ENCODE measurements at regions not wholly inside any gene's neighbourhood (a gene's known extent, or its start where the extent isn't known, plus 50 kb on each side); places are given as distances from the start of the nearest gene placed in this dataset.

DNA sequence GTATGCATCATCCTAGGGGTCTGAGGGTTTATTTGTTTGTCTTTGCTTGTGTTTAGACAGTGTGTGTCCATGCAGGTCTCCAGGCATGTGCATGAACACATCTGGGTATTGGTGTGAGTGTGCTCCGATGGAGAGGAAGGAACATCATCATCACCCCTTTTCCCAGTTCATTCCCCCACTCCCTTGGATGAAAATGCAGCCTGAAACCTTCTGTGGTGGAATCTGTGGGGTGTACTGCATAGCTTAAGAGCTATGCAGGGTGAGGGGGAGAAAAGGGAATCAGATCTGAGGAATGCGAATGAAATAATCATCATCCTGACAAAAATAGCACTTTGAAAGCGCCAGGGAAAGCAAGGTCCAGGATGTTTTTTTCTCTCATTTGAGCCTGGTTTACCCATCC is 520.1 kb downstream of the NTRK3 start:
- no peaks in the 10 kb centered on the region for H3K36me3 ChIP-seq (replicated peaks in 1 of 2; ENCODE audit: control insufficient read depth in 2 of 2, insufficient read depth in 2 of 2, low read length in 2 of 2)
- H2BK120ac ChIP-seq (ENCODE audit: low read depth, low read length), result no peak overlapping the region
- no peak overlapping the region for H3K14ac ChIP-seq (ENCODE audit: low read length)
- no peak overlapping the region for H2BK5ac ChIP-seq (ENCODE audit: low read length)
- H3K27ac ChIP-seq (replicated peaks; ENCODE audit: low read length), result no peak overlapping the region
- no peak overlapping the region for H3K4me3 ChIP-seq (ENCODE audit: low read length in 2 of 2)
- H4K91ac ChIP-seq (ENCODE audit: low read depth, low read length, poor library complexity), result no peak overlapping the region
- H3K23ac ChIP-seq (ENCODE audit: low read depth, low read length, poor library complexity), result no peak overlapping the region
- no peak overlapping the region for H2AK5ac ChIP-seq (ENCODE audit: low read depth, low read length)
- no peak overlapping the region for H2BK12ac ChIP-seq (ENCODE audit: low read length)
- H2AFZ ChIP-seq (ENCODE audit: low read length), result no peak overlapping the region
- WGBS, 2 donors (ENCODE audit: extremely low coverage in 2 of 2, insufficient read length in 2 of 2, insufficient replicate concordance in 1 of 2), result no CpG with 5 or more reads among the region's 3 CpGs
- H3K27me3 ChIP-seq (ENCODE audit: control insufficient read depth in 3 of 3, insufficient read depth in 3 of 3, low read depth in 1 of 3, low read length in 3 of 3), result peaks cover 0 to 2% (median 0%) of the 10 kb centered on the region in 3 experiments
- H3K9ac ChIP-seq (ENCODE audit: low read depth, low read length, poor library complexity), result no peak overlapping the region
- H4K8ac ChIP-seq (ENCODE audit: low read depth, low read length), result no peak overlapping the region
- H3K4me1 ChIP-seq (ENCODE audit: control insufficient read depth in 2 of 2, insufficient read depth in 1 of 2, low read depth in 1 of 2, low read length in 2 of 2), result peaks cover 0 to 21% of the 10 kb centered on the region in 2 donors
- H2BK15ac ChIP-seq (ENCODE audit: low read length), result no peak overlapping the region
- no peak overlapping the region for H3K4me2 ChIP-seq (ENCODE audit: insufficient read depth, low read length, poor library complexity, severe bottlenecking)
- H3K9me3 ChIP-seq (replicated peaks in 1 of 2; ENCODE audit: control insufficient read depth in 2 of 2, insufficient read depth in 1 of 2, low read depth in 1 of 2, low read length in 2 of 2), result no peaks in the 10 kb centered on the region
- H3K79me1 ChIP-seq (ENCODE audit: low read depth, low read length), result no peaks in the 10 kb centered on the region
- DNase-seq (ENCODE audit: low spot score), result no peak
- H3K4ac ChIP-seq (ENCODE audit: low read length), result no peak overlapping the region
- H3K18ac ChIP-seq (ENCODE audit: low read length), result no peak overlapping the region

DNA sequence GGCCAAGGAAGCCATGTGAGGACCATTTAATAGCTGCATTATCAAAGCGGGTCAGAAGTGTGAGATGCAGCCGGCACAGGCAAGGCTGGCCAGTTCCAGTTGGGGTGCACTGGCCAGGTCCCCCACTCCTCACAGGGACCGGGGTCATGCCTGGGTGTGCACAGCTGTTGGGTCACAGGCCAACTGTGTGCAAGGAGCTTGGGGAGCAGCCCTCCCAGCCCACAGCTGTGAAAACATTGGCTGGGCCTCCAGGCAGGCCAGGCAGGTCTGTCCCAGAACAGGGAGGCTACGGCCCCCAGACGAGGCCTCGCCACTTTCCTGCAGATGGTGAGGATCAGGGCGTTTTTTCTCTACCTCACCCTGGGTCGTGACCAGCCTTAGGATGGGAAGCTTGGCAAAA is 521.0 kb downstream of the NTRK3 start:
- peaks cover 0 to 21% of the 10 kb centered on the region in 2 donors for H3K4me1 ChIP-seq (ENCODE audit: control insufficient read depth in 2 of 2, insufficient read depth in 1 of 2, low read depth in 1 of 2, low read length in 2 of 2)
- no peak overlapping the region for H3K23ac ChIP-seq (ENCODE audit: low read depth, low read length, poor library complexity)
- H3K36me3 ChIP-seq (replicated peaks in 1 of 2; ENCODE audit: control insufficient read depth in 2 of 2, insufficient read depth in 2 of 2, low read length in 2 of 2), result no peaks in the 10 kb centered on the region
- H2BK5ac ChIP-seq (ENCODE audit: low read length), result no peak overlapping the region
- no peak overlapping the region for H4K91ac ChIP-seq (ENCODE audit: low read depth, low read length, poor library complexity)
- H3K18ac ChIP-seq (ENCODE audit: low read length), result peak overlapping the region; percentile 21
- no peak overlapping the region for H4K8ac ChIP-seq (ENCODE audit: low read depth, low read length)
- H3K4me2 ChIP-seq (ENCODE audit: insufficient read depth, low read length, poor library complexity, severe bottlenecking), result no peak overlapping the region
- H2AK5ac ChIP-seq (ENCODE audit: low read depth, low read length), result no peak overlapping the region
- H3K79me1 ChIP-seq (ENCODE audit: low read depth, low read length), result no peaks in the 10 kb centered on the region
- H2BK120ac ChIP-seq (ENCODE audit: low read depth, low read length), result no peak overlapping the region
- peaks cover 0 to 2% (median 0%) of the 10 kb centered on the region in 3 experiments for H3K27me3 ChIP-seq (ENCODE audit: control insufficient read depth in 3 of 3, insufficient read depth in 3 of 3, low read depth in 1 of 3, low read length in 3 of 3)
- H3K9me3 ChIP-seq (replicated peaks in 1 of 2; ENCODE audit: control insufficient read depth in 2 of 2, insufficient read depth in 1 of 2, low read depth in 1 of 2, low read length in 2 of 2), result no peaks in the 10 kb centered on the region
- no peak overlapping the region for H3K27ac ChIP-seq (replicated peaks; ENCODE audit: low read length)
- no peak overlapping the region for H3K14ac ChIP-seq (ENCODE audit: low read length)
- no peak overlapping the region for H2AFZ ChIP-seq (ENCODE audit: low read length)
- no peak overlapping the region for H2BK15ac ChIP-seq (ENCODE audit: low read length)
- WGBS, 2 donors (ENCODE audit: extremely low coverage in 2 of 2, insufficient read length in 2 of 2, insufficient replicate concordance in 1 of 2), result no CpG with 5 or more reads among the region's 8 CpGs
- DNase-seq (ENCODE audit: low spot score), result no peak
- no peak overlapping the region for H3K4ac ChIP-seq (ENCODE audit: low read length)
- H3K9ac ChIP-seq (ENCODE audit: low read depth, low read length, poor library complexity), result no peak overlapping the region
- no peak overlapping the region for H3K4me3 ChIP-seq (ENCODE audit: low read length in 2 of 2)
- no peak overlapping the region for H2BK12ac ChIP-seq (ENCODE audit: low read length)

DNA sequence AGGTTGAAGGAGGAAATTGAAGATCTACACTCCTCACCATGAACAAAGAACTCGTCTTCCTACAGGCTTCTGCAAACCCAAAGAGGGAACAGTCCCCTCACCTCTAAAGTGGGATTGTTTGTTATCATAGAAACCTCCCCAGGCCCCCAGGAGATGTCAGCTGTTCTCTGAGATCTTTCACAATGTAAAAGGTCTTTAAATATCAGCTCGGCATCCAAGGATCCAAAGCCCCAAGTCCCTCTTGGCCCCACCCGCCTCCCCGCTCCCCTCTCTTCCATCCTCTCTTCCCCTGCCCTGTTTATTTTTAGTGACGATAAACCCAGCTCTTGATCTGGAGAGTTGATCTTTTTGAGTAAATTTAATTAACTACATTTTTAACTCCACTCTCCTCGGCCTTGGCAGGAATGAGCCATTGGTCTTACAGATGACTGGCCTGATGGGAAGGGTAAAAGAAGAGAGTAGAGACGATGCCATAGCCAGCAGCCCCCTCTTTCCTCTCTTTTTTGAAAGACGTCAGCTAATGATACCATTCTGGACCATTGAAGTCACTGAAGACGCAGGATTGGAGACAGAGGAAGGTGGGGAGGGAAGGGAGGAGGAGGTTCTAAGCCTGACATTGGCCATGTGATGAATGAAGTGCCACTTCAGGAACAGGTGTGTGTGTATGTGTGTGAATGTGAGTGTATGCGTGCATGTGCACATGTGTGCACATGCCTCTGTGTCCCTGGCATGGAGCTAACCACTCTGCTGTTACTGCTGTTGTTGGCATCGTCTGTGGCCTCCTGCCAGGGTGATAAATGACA is 521.8 kb downstream of the NTRK3 start:
- Histone ChIP-seq H3K9me3 (replicated peaks in 1 of 2; ENCODE audit: control insufficient read depth in 2 of 2, insufficient read depth in 1 of 2, low read depth in 1 of 2, low read length in 2 of 2) (no peaks in the 10 kb centered on the region), H3K4me3 (ENCODE audit: low read length in 2 of 2) (peak overlapping the region in 1 of 2 donors; percentile 66), H3K27ac (replicated peaks; ENCODE audit: low read length) (no peak overlapping the region), H2AFZ (ENCODE audit: low read length) (no peak overlapping the region), H2BK15ac (ENCODE audit: low read length) (no peak overlapping the region), H3K4me1 (ENCODE audit: control insufficient read depth in 2 of 2, insufficient read depth in 1 of 2, low read depth in 1 of 2, low read length in 2 of 2) (peaks cover 0 to 21% of the 10 kb centered on the region in 2 donors), H2BK5ac (ENCODE audit: low read length) (no peak overlapping the region), H3K18ac (ENCODE audit: low read length) (no peak overlapping the region), H3K14ac (ENCODE audit: low read length) (peak overlapping the region; percentile 49), H4K91ac (ENCODE audit: low read depth, low read length, poor library complexity) (no peak overlapping the region), H2AK5ac (ENCODE audit: low read depth, low read length) (no peak overlapping the region), H3K4ac (ENCODE audit: low read length) (no peak overlapping the region), H2BK12ac (ENCODE audit: low read length) (no peak overlapping the region), H2BK120ac (ENCODE audit: low read depth, low read length) (no peak overlapping the region), H3K36me3 (replicated peaks in 1 of 2; ENCODE audit: control insufficient read depth in 2 of 2, insufficient read depth in 2 of 2, low read length in 2 of 2) (no peaks in the 10 kb centered on the region), H3K79me1 (ENCODE audit: low read depth, low read length) (no peaks in the 10 kb centered on the region), H3K4me2 (ENCODE audit: insufficient read depth, low read length, poor library complexity, severe bottlenecking) (no peak overlapping the region), H3K9ac (ENCODE audit: low read depth, low read length, poor library complexity) (no peak overlapping the region), H4K8ac (ENCODE audit: low read depth, low read length) (no peak overlapping the region), H3K27me3 (ENCODE audit: control insufficient read depth in 3 of 3, insufficient read depth in 3 of 3, low read depth in 1 of 3, low read length in 3 of 3) (peaks cover 0 to 2% (median 0%) of the 10 kb centered on the region in 3 experiments), H3K23ac (ENCODE audit: low read depth, low read length, poor library complexity) (no peak overlapping the region)
- DNase-seq (ENCODE audit: low spot score), result no peak
- no CpG with 5 or more reads among the region's 11 CpGs for WGBS, 2 donors (ENCODE audit: extremely low coverage in 2 of 2, insufficient read length in 2 of 2, insufficient replicate concordance in 1 of 2)

DNA sequence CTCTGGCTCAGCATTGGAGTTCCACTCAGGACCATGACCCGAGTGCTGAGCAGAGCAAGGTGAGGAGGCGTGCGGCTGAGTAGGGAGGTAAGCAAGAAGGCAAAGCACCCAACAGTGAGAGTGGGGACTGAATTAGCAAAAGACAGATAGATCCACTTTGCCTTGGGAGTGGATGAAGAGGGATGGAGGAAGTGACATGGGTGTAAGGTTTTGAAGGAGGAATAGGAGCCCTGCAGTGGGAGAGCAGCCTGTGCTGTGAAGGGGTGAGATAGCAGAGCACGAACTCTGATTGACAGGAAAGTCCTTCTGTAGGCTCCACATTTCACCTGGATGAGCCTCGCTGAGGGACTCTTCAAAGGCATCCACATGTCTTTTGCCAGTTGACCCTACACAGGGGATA is 522.6 kb downstream of the NTRK3 start:
- Histone ChIP-seq H3K18ac (ENCODE audit: low read length) (no peak overlapping the region), H3K79me1 (ENCODE audit: low read depth, low read length) (no peaks in the 10 kb centered on the region), H3K9me3 (replicated peaks in 1 of 2; ENCODE audit: control insufficient read depth in 2 of 2, insufficient read depth in 1 of 2, low read depth in 1 of 2, low read length in 2 of 2) (no peaks in the 10 kb centered on the region), H3K9ac (ENCODE audit: low read depth, low read length, poor library complexity) (no peak overlapping the region), H4K91ac (ENCODE audit: low read depth, low read length, poor library complexity) (no peak overlapping the region), H2BK12ac (ENCODE audit: low read length) (no peak overlapping the region), H3K4me2 (ENCODE audit: insufficient read depth, low read length, poor library complexity, severe bottlenecking) (no peak overlapping the region), H2BK15ac (ENCODE audit: low read length) (no peak overlapping the region), H2BK5ac (ENCODE audit: low read length) (no peak overlapping the region), H3K23ac (ENCODE audit: low read depth, low read length, poor library complexity) (no peak overlapping the region), H3K4me1 (ENCODE audit: control insufficient read depth in 2 of 2, insufficient read depth in 1 of 2, low read depth in 1 of 2, low read length in 2 of 2) (peaks cover 0 to 21% of the 10 kb centered on the region in 2 donors), H3K4me3 (ENCODE audit: low read length in 2 of 2) (no peak overlapping the region), H3K27ac (replicated peaks; ENCODE audit: low read length) (no peak overlapping the region), H3K36me3 (replicated peaks in 1 of 2; ENCODE audit: control insufficient read depth in 2 of 2, insufficient read depth in 2 of 2, low read length in 2 of 2) (no peaks in the 10 kb centered on the region), H4K8ac (ENCODE audit: low read depth, low read length) (no peak overlapping the region), H2AFZ (ENCODE audit: low read length) (peak overlapping the region; percentile 64), H3K4ac (ENCODE audit: low read length) (no peak overlapping the region), H2AK5ac (ENCODE audit: low read depth, low read length) (no peak overlapping the region), H3K14ac (ENCODE audit: low read length) (no peak overlapping the region), H2BK120ac (ENCODE audit: low read depth, low read length) (no peak overlapping the region), H3K27me3 (ENCODE audit: control insufficient read depth in 3 of 3, insufficient read depth in 3 of 3, low read depth in 1 of 3, low read length in 3 of 3) (peaks cover 0 to 2% (median 0%) of the 10 kb centered on the region in 3 experiments)
- no peak for DNase-seq (ENCODE audit: low spot score)
- WGBS, 2 donors (ENCODE audit: extremely low coverage in 2 of 2, insufficient read length in 2 of 2, insufficient replicate concordance in 1 of 2), result no CpG with 5 or more reads among the region's 5 CpGs

Data from neuronal stem cell (in vitro differentiated cells).